OCI-LY1 (cell line): ENCODE measurements at regions not wholly inside any gene's neighbourhood (a gene's known extent, or its start where the extent isn't known, plus 50 kb on each side); places are given as distances from the start of the nearest gene placed in this dataset.

ENCODE experiments used
- H2AFZ ChIP-seq: fragments of 200-600 bp; sonication (generic), shearing (Covaris generic); 2 replicates; pipeline ENCODE4 v1.6.0; 2014; ENCODE audit warnings: antibody characterized with exemption, mild to moderate bottlenecking, low read length
- H3F3A ChIP-seq: fragments of 200-600 bp; sonication (generic), shearing (Covaris generic); 2 replicates; pipeline ENCODE4 v1.6.0; 2014; ENCODE audit warnings: mild to moderate bottlenecking, antibody characterized with exemption, low read length, moderate library complexity; ENCODE audit not compliant: insufficient read depth
- H3K27ac ChIP-seq: fragments of 200-600 bp; sonication (generic); 2 replicates; pipeline ENCODE4 v1.5.1; 2014; ENCODE audit warnings: low read length, mixed run types, mild to moderate bottlenecking, low read depth; ENCODE audit not compliant: poor library complexity, severe bottlenecking
- H3K27me3 ChIP-seq: fragments of 200-600 bp; sonication (generic); 2 replicates; pipeline ENCODE4 v1.6.0; 2014; ENCODE audit warnings: antibody characterized with exemption, mild to moderate bottlenecking, low read length, moderate library complexity; ENCODE audit not compliant: insufficient read depth
- H3K36me3 ChIP-seq: fragments of 200-600 bp; sonication (generic); 2 replicates; pipeline ENCODE4 v1.6.1; 2014; ENCODE audit warnings: mild to moderate bottlenecking, antibody characterized with exemption, low read length, moderate library complexity, mixed read lengths; ENCODE audit not compliant: insufficient read depth
- H3K4me1 ChIP-seq: fragments of 200-600 bp; sonication (generic); 2 replicates; pipeline ENCODE4 v1.5.1; 2014; ENCODE audit warnings: mild to moderate bottlenecking, low read length, moderate library complexity; ENCODE audit not compliant: insufficient read depth, severe bottlenecking
- H3K4me2 ChIP-seq: fragments of 200-600 bp; sonication (generic), shearing (Covaris generic); 2 replicates; pipeline ENCODE4 v1.6.1; 2014; ENCODE audit warnings: low read length
- H3K4me3 ChIP-seq: fragments of 200-600 bp; sonication (generic); 2 replicates; pipeline ENCODE4 v1.5.1; 2014; ENCODE audit warnings: low read length, low read depth, mild to moderate bottlenecking, mixed read lengths; ENCODE audit not compliant: poor library complexity, severe bottlenecking
- H3K79me2 ChIP-seq: fragments of 200-600 bp; shearing (Covaris generic); 2 replicates; pipeline ENCODE4 v1.6.1; 2016; ENCODE audit warnings: mixed run types, low read length, mixed read lengths; ENCODE audit not compliant: insufficient read depth
- H3K9ac ChIP-seq: fragments of 200-600 bp; sonication (generic), shearing (Covaris generic); 2 replicates; pipeline ENCODE4 v1.6.1; 2014; ENCODE audit warnings: mild to moderate bottlenecking, low read length, mixed read lengths
- H3K9me2 ChIP-seq: fragments of 200-600 bp; sonication (generic), shearing (Covaris generic); 2 replicates; pipeline ENCODE4 v1.6.1; 2014; ENCODE audit warnings: low read depth, mild to moderate bottlenecking, low read length, mixed read lengths
- H3K9me3 ChIP-seq: fragments of 200-600 bp; shearing (Covaris generic); 2 replicates; pipeline ENCODE4 v1.6.1; 2014; ENCODE audit warnings: low read length, mixed read lengths
- H4K20me1 ChIP-seq: fragments of 200-600 bp; sonication (generic), shearing (Covaris generic); 2 replicates; pipeline ENCODE4 v1.6.0; 2016; ENCODE audit warnings: mild to moderate bottlenecking, low read length; ENCODE audit not compliant: insufficient read depth
- CTCF ChIP-seq: fragments of 200-600 bp; sonication (generic), shearing (Covaris generic); IDR thresholded peaks from 2 replicates; pipeline ENCODE4 v1.5.1; 2017; ENCODE audit warnings: mild to moderate bottlenecking, antibody characterized with exemption, low read length, moderate library complexity, mixed read lengths
- EZH2 ChIP-seq: fragments of 200-600 bp; sonication (generic), shearing (Covaris generic); IDR thresholded peaks from 2 replicates; pipeline ENCODE4 v1.8.0; 2017; ENCODE audit warnings: borderline replicate concordance, mixed run types, mild to moderate bottlenecking, antibody characterized with exemption, low read length, moderate library complexity, mixed read lengths

GRCh38 chr14:98705871-98706300 is 566.1 kb downstream of the BCL11B start:
- Histone ChIP-seq H3K27me3 (no peaks in the 10 kb centered on the region), H3K79me2 (no peaks in the 10 kb centered on the region), H3K4me1 (no peaks in the 10 kb centered on the region), H2AFZ (no peak overlapping the region), H3K36me3 (no peaks in the 10 kb centered on the region), H3F3A (no peaks in the 10 kb centered on the region), H4K20me1 (no peaks in the 10 kb centered on the region), H3K9me2 (no peaks in the 10 kb centered on the region), H3K4me3 (no peak overlapping the region), H3K9ac (no peak overlapping the region), H3K27ac (no peak overlapping the region), H3K4me2 (no peak overlapping the region), H3K9me3 (no peaks in the 10 kb centered on the region)
- TF ChIP-seq CTCF: no peak

GRCh38 chr14:98707522-98707921 is 564.5 kb downstream of the BCL11B start:
- H3K4me2 ChIP-seq: no peak overlapping the region
- H3K36me3 ChIP-seq: no peaks in the 10 kb centered on the region

GRCh38 chr14:98708555-98708954 is 563.4 kb downstream of the BCL11B start:
- no peaks in the 10 kb centered on the region for H3K36me3 ChIP-seq
- H3K27me3 ChIP-seq: no peaks in the 10 kb centered on the region
- H3K4me3 ChIP-seq: no peak overlapping the region
- no peaks in the 10 kb centered on the region for H3K4me1 ChIP-seq
- no peak overlapping the region for H3K4me2 ChIP-seq
- H3K9me3 ChIP-seq: no peaks in the 10 kb centered on the region
- no peaks in the 10 kb centered on the region for H3K9me2 ChIP-seq
- no peaks in the 10 kb centered on the region for H4K20me1 ChIP-seq
- H2AFZ ChIP-seq: no peak overlapping the region
- no peak overlapping the region for H3K27ac ChIP-seq
- no peak overlapping the region for H3K9ac ChIP-seq
- H3K79me2 ChIP-seq: no peaks in the 10 kb centered on the region
- H3F3A ChIP-seq: no peaks in the 10 kb centered on the region
- TF ChIP-seq CTCF (no peak), EZH2 (no peak)

More at GRCh38 chr14:98707522-98707921, 564.5 kb downstream of the BCL11B start:
- H2AFZ ChIP-seq: no peak overlapping the region
- no peaks in the 10 kb centered on the region for H3K4me1 ChIP-seq
- no peaks in the 10 kb centered on the region for H3K9me2 ChIP-seq
- H3K9me3 ChIP-seq: no peaks in the 10 kb centered on the region
- no peaks in the 10 kb centered on the region for H3F3A ChIP-seq
- no peaks in the 10 kb centered on the region for H4K20me1 ChIP-seq
- no peak overlapping the region for H3K9ac ChIP-seq
- no peaks in the 10 kb centered on the region for H3K27me3 ChIP-seq
- H3K4me3 ChIP-seq: no peak overlapping the region
- TF ChIP-seq CTCF: no peak
- no peak for TF ChIP-seq EZH2
- H3K79me2 ChIP-seq: no peaks in the 10 kb centered on the region
- H3K27ac ChIP-seq: no peak overlapping the region
